ENCODE measurements at regions not wholly inside any gene's neighbourhood (a gene's known extent, or its start where the extent isn't known, plus 50 kb on each side); places are given as distances from the start of the nearest gene placed in this dataset.

GRCh38 chr6:3977875-3978711 lies 100.8 kb downstream of the FAM217A start:
- peak; percentile 18 to 51 (median 36) for TF ChIP-seq CTCF (IDR thresholded peaks at IDR 0.05)
- TF ChIP-seq POLR2AphosphoS5 (IDR thresholded peaks at IDR 0.05), result no peak
- TF ChIP-seq POLR2A (IDR thresholded peaks at IDR 0.05), result no peak
- TF ChIP-seq EP300 (IDR thresholded peaks at IDR 0.05), result no peak

All from upper lobe of left lung (tissue), 4 donors.